BJ (cell line): ENCODE measurements at regions not wholly inside any gene's neighbourhood (a gene's known extent, or its start where the extent isn't known, plus 50 kb on each side); places are given as distances from the start of the nearest gene placed in this dataset.
"Not testable (repeated sequence)": the region's sequence is repeated elsewhere in the genome, so short reads cannot be mapped to it uniquely, and the experiment has no call there.

Source experiments
- CTCF ChIA-PET: fragments of 350-600 bp; formaldehyde crosslinking; extraction: SDS; loops from one replicate; lab custom pipeline; 2021; ENCODE audit warnings: antibody characterized with exemption, inconsistent platforms; lab: Yijun Ruan, JAX
- POLR2A ChIA-PET: fragments of 300-600 bp; sonication (Branson Sonifier 250); formaldehyde crosslinking; extraction: SDS; loops from one replicate; lab custom pipeline; 2021; ENCODE audit warnings: antibody characterized with exemption; lab: Charles Lee
- DNase-seq: peaks from one replicate; pipeline ENCODE4 v3.0.0-alpha.2; 2011; ENCODE audit warnings: low read depth
- H3K27me3 ChIP-seq: 2 replicates; pipeline ENCODE4 v1.6.0; 2011; ENCODE audit warnings: low read length; ENCODE audit not compliant: control insufficient read depth, insufficient read depth
- H3K36me3 ChIP-seq: 2 replicates; pipeline ENCODE4 v1.5.1; 2011; ENCODE audit warnings: low read length; ENCODE audit not compliant: control insufficient read depth, insufficient read depth
- H3K4me3 ChIP-seq: 2 replicates; pipeline ENCODE4 v1.5.1; 2011; ENCODE audit warnings: low read depth, mild to moderate bottlenecking, control low read depth, low read length
- CTCF ChIP-seq: IDR thresholded peaks from 2 replicates; pipeline ENCODE4 v1.5.1; 2011; ENCODE audit warnings: low read depth, mild to moderate bottlenecking, control low read depth, inconsistent platforms, low read length, moderate library complexity; ENCODE audit not compliant: insufficient read depth

- no peak for DNase-seq
- ChIA-PET CTCF (no interaction called here), POLR2A (no interaction called here)
- H3K27me3 ChIP-seq, result peaks cover 1% of the 10 kb centered on the region
- H3K4me3 ChIP-seq, result no peak overlapping the region
- no peaks in the 10 kb centered on the region; the same call in 1 of the 2 replicates for H3K36me3 ChIP-seq
- TF ChIP-seq CTCF, result no peak
Observed at GRCh38 chr20:63139356-63139755, 76.6 kb downstream of the YTHDF1 start.

- ChIA-PET POLR2A (no interaction called here), CTCF (no interaction called here)
- H3K4me3 ChIP-seq, result no peak overlapping the region
- no peak for DNase-seq
- H3K27me3 ChIP-seq, result peaks cover 1% of the 10 kb centered on the region
- no peak for TF ChIP-seq CTCF
- H3K36me3 ChIP-seq, result no peaks in the 10 kb centered on the region; the same call in 1 of the 2 replicates
Observed at GRCh38 chr20:63138855-63139341, 77.0 kb downstream of the YTHDF1 start.

- ChIA-PET POLR2A (no interaction called here), CTCF (no interaction called here)
- Histone ChIP-seq H3K27me3 (peaks cover 1% of the 10 kb centered on the region), H3K4me3 (no peak overlapping the region), H3K36me3 (no peaks in the 10 kb centered on the region; the same call in 1 of the 2 replicates)
- TF ChIP-seq CTCF, result no peak
- DNase-seq, result no peak
Observed at GRCh38 chr20:63137851-63138415, 78.0 kb downstream of the YTHDF1 start.

- Histone ChIP-seq H3K4me3 (no peak overlapping the region), H3K36me3 (no peaks in the 10 kb centered on the region), H3K27me3 (no peaks in the 10 kb centered on the region; the same call in 1 of the 2 replicates)
- no peak for DNase-seq
- POLR2A ChIA-PET, result no interaction called here
- no peak for TF ChIP-seq CTCF
- CTCF ChIA-PET, result no interaction called here
Observed at GRCh38 chr20:63136296-63136695, 79.6 kb downstream of the YTHDF1 start.

- Histone ChIP-seq H3K4me3 (no peak overlapping the region), H3K27me3 (no peaks in the 10 kb centered on the region; the same call in none of the 2 replicates), H3K36me3 (no peaks in the 10 kb centered on the region)
- TF ChIP-seq CTCF, result no peak
- ChIA-PET POLR2A (no interaction called here), CTCF (no interaction called here)
- no peak for DNase-seq
Observed at GRCh38 chr20:63135411-63135810, 80.5 kb downstream of the YTHDF1 start.

- POLR2A ChIA-PET, CTCF ChIA-PET, DNase-seq, H3K27me3 ChIP-seq, H3K4me3 ChIP-seq, H3K36me3 ChIP-seq: not testable (repeated sequence)
Observed at GRCh38 chr20:63134711-63135361, 81.1 kb downstream of the YTHDF1 start.
